ENCODE measurements at regions not wholly inside any gene's neighbourhood (a gene's known extent, or its start where the extent isn't known, plus 50 kb on each side); places are given as distances from the start of the nearest gene placed in this dataset.
A peak's percentile ranks its signal among the peaks of the same experiment; 100 is the strongest.

- H3K4me3 ChIP-seq, result no peak overlapping the region
- TF ChIP-seq POLR2A (IDR thresholded peaks at IDR 0.05) (no peak), CTCF (IDR thresholded peaks at IDR 0.05) (no peak)
- peaks cover 0 to 3% (median 0%) of the 10 kb centered on the region in 3 donors for H3K9me3 ChIP-seq (replicated peaks in 1 of 3)
- H3K4me1 ChIP-seq (replicated peaks in 1 of 2), result no peaks in the 10 kb centered on the region
- WGBS, 4 donors, result 60 to 75% (median 66%) methylated on average over 2 of the region's 2 CpGs
- H3K36me3 ChIP-seq (replicated peaks in 1 of 2), result no peaks in the 10 kb centered on the region
- H3K27me3 ChIP-seq, result no peaks in the 10 kb centered on the region
- H3K27ac ChIP-seq, result no peak overlapping the region
- intact Hi-C loops (cut with DNase I), result no loop called here
- DNase-seq, result no peak
Measured at GRCh38 chr4:14504162-14504561, 498.1 kb upstream of the CPEB2 start.

- H3K4me1 ChIP-seq (replicated peaks in 1 of 2), result no peaks in the 10 kb centered on the region
- H3K9me3 ChIP-seq (replicated peaks in 1 of 3), result no peaks in the 10 kb centered on the region
- peak in 1 of 7 donors; percentile 1 for DNase-seq
- H3K4me3 ChIP-seq, result no peak overlapping the region
- H3K36me3 ChIP-seq (replicated peaks in 1 of 2), result no peaks in the 10 kb centered on the region
- intact Hi-C loops (cut with DNase I), result no loop called here
- TF ChIP-seq CTCF (IDR thresholded peaks at IDR 0.05) (no peak), POLR2A (IDR thresholded peaks at IDR 0.05) (no peak)
- no peak overlapping the region for H3K27ac ChIP-seq
- 78 to 90% (median 84%) methylated on average over 4 of the region's 4 CpGs for WGBS, 4 donors
- H3K27me3 ChIP-seq, result no peaks in the 10 kb centered on the region
Measured at GRCh38 chr4:14513471-14513870, 488.8 kb upstream of the CPEB2 start.

- intact Hi-C loops (cut with DNase I), result no loop called here
- no peak for DNase-seq
- Histone ChIP-seq H3K36me3 (replicated peaks in 1 of 2) (no peaks in the 10 kb centered on the region), H3K27me3 (no peaks in the 10 kb centered on the region), H3K27ac (no peak overlapping the region), H3K4me3 (no peak overlapping the region), H3K9me3 (replicated peaks in 1 of 3) (no peaks in the 10 kb centered on the region), H3K4me1 (replicated peaks in 1 of 2) (no peaks in the 10 kb centered on the region)
- whole genome bisulfite sequencing, 4 donors, result 62 to 86% (median 77%) methylated on average over 2 of the region's 2 CpGs
- TF ChIP-seq CTCF (IDR thresholded peaks at IDR 0.05), result no peak
- TF ChIP-seq POLR2A (IDR thresholded peaks at IDR 0.05), result no peak
Measured at GRCh38 chr4:14515556-14515955, 486.7 kb upstream of the CPEB2 start.

- intact Hi-C loops (cut with DNase I), result no loop called here
- 50 to 69% (median 60%) methylated on average over 2 of the region's 2 CpGs for WGBS, 4 donors
Measured at GRCh38 chr4:14518136-14518535, 484.1 kb upstream of the CPEB2 start.

More at GRCh38 chr4:14518136-14518535, 484.1 kb upstream of the CPEB2 start:
- H3K27me3 ChIP-seq, result no peaks in the 10 kb centered on the region
- no peak overlapping the region for H3K4me3 ChIP-seq
- no peaks in the 10 kb centered on the region for H3K4me1 ChIP-seq (replicated peaks in 1 of 2)
- H3K27ac ChIP-seq, result no peak overlapping the region
- no peaks in the 10 kb centered on the region for H3K9me3 ChIP-seq (replicated peaks in 1 of 3)
- no peak for DNase-seq
- TF ChIP-seq POLR2A (IDR thresholded peaks at IDR 0.05) (no peak), CTCF (IDR thresholded peaks at IDR 0.05) (no peak)
- H3K36me3 ChIP-seq (replicated peaks in 1 of 2), result no peaks in the 10 kb centered on the region

All from adrenal gland (tissue), 9 donors.